ENCODE measurements at regions not wholly inside any gene's neighbourhood (a gene's known extent, or its start where the extent isn't known, plus 50 kb on each side); places are given as distances from the start of the nearest gene placed in this dataset.

DNA sequence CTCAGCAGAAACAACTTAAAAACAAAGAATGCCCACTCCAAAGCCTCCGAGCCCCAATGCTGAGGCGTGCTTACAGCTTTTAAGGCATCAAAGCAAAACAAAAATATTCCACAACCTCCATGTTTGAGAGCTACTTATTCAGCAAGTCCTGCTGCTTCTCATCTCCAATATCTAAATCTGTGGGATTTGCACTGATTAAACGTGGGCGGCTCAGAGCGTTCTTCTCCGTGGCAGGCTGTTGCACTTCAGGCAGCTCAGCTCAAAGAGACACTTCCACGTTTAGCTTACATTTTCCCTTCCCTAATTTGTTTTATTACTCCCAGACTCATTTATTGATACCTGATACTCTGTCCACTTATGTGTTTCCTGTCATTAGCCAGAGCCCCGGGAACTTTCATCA lies 282.6 kb upstream of the MCTP2 start:
- TF ChIP-seq EP300 (IDR thresholded peaks at IDR 0.05), result no peak
- TF ChIP-seq POLR2A (IDR thresholded peaks at IDR 0.05), result no peak
- H3K4me3 ChIP-seq, result no peak overlapping the region
- no peaks in the 10 kb centered on the region for H3K9me3 ChIP-seq
- no peaks in the 10 kb centered on the region for H3K36me3 ChIP-seq
- no peak overlapping the region for H3K27ac ChIP-seq
- WGBS, 2 donors, result 46 to 47% methylated on average over 8 of the region's 8 CpGs
- DNase-seq (ENCODE audit: low spot score in 2 of 2), result no peak
- H3K27me3 ChIP-seq, result no peaks in the 10 kb centered on the region
- peaks cover 0 to 6% (median 0%) of the 10 kb centered on the region in 4 donors for H3K4me1 ChIP-seq

DNA sequence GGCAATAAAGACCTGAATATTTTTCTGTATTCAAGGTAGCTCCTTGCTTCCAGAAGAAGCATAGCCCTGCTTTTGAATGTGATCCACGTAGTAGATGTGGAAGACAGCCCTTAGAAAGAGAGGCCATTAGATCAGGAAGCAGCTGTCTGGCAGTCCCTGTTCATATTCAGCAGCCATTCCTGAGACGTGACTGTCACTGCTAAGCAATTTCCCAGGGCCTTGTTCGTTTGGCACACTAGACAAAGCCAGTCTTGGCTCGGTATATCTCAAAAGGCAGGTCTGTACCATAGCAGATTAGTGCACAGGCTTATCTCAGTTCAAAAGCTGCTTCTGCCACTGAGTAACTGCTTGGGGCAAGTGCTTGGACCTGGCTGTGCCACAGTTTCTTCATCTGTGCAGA lies 287.8 kb upstream of the MCTP2 start:
- 48 to 55% methylated on average over 4 of the region's 4 CpGs for WGBS, 2 donors
- Histone ChIP-seq H3K4me1 (no peaks in the 10 kb centered on the region), H3K9me3 (no peaks in the 10 kb centered on the region), H3K27me3 (no peaks in the 10 kb centered on the region), H3K36me3 (no peaks in the 10 kb centered on the region), H3K4me3 (no peak overlapping the region), H3K27ac (no peak overlapping the region)
- no peak for DNase-seq (ENCODE audit: low spot score in 2 of 2)
- TF ChIP-seq, protein P1, sequence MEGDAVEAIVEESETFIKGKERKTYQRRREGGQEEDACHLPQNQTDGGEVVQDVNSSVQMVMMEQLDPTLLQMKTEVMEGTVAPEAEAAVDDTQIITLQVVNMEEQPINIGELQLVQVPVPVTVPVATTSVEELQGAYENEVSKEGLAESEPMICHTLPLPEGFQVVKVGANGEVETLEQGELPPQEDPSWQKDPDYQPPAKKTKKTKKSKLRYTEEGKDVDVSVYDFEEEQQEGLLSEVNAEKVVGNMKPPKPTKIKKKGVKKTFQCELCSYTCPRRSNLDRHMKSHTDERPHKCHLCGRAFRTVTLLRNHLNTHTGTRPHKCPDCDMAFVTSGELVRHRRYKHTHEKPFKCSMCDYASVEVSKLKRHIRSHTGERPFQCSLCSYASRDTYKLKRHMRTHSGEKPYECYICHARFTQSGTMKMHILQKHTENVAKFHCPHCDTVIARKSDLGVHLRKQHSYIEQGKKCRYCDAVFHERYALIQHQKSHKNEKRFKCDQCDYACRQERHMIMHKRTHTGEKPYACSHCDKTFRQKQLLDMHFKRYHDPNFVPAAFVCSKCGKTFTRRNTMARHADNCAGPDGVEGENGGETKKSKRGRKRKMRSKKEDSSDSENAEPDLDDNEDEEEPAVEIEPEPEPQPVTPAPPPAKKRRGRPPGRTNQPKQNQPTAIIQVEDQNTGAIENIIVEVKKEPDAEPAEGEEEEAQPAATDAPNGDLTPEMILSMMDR (IDR thresholded peaks at IDR 0.05), result no peak
- TF ChIP-seq EP300 (IDR thresholded peaks at IDR 0.05), result no peak
- TF ChIP-seq POLR2A (IDR thresholded peaks at IDR 0.05), result no peak

DNA sequence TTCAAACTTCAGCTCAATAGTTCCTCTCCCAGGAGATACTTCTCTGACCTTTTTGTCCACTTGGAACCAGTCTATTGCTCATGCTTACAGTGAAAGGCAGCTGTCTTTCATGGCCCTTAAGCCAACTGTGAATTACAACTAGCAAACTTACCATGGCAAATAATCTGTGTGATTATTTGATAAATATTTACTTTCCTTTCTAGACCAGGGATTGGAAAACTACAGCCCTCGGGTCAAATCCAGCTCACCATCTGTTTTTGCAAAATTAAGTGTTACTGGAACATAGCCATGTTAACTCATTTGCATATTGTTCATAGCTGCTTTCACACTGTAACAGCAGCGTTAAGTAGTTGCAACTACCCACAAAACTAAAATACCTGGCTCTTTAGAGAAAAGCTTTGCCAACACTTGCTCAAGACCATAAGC lies 289.1 kb upstream of the MCTP2 start:
- H3K27me3 ChIP-seq, result no peaks in the 10 kb centered on the region
- no peak overlapping the region for H3K4me3 ChIP-seq
- no peak for DNase-seq (ENCODE audit: low spot score in 2 of 2)
- no peaks in the 10 kb centered on the region for H3K9me3 ChIP-seq
- TF ChIP-seq, protein P1 (IDR thresholded peaks at IDR 0.05), result no peak
- TF ChIP-seq EP300 (IDR thresholded peaks at IDR 0.05) (no peak), POLR2A (IDR thresholded peaks at IDR 0.05) (no peak)
- H3K36me3 ChIP-seq, result no peaks in the 10 kb centered on the region
- H3K27ac ChIP-seq, result no peak overlapping the region
- no peaks in the 10 kb centered on the region for H3K4me1 ChIP-seq
- 50 to 52% methylated on average over 2 of the region's 2 CpGs for WGBS, 2 donors

DNA sequence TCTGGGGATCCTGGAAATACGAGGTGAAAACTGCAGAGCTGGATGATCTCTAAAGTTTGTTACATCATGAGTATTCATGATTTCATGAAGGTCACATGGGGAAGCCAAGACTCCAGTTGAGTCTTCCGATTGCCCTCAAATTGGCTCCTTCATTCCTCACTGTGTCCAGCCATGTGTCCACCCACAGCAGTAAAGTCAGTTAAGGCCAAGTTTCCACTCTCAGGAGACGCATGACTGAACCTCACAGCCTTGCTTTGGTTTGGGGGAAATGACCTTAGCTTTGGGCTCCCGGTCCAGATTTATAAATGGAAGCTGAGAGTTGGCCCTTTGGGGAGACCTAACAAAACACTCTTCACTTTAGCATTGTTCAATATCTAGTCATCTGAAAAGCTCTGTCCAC lies 289.7 kb upstream of the MCTP2 start:
- no peaks in the 10 kb centered on the region for H3K36me3 ChIP-seq
- DNase-seq (ENCODE audit: low spot score in 2 of 2), result no peak
- no peaks in the 10 kb centered on the region for H3K4me1 ChIP-seq
- H3K9me3 ChIP-seq, result no peaks in the 10 kb centered on the region
- H3K4me3 ChIP-seq, result no peak overlapping the region
- WGBS, 2 donors, result 75 to 79% methylated on average over 4 of the region's 4 CpGs
- TF ChIP-seq, protein P1 (IDR thresholded peaks at IDR 0.05), result no peak
- H3K27me3 ChIP-seq, result no peaks in the 10 kb centered on the region
- no peak overlapping the region for H3K27ac ChIP-seq

DNA sequence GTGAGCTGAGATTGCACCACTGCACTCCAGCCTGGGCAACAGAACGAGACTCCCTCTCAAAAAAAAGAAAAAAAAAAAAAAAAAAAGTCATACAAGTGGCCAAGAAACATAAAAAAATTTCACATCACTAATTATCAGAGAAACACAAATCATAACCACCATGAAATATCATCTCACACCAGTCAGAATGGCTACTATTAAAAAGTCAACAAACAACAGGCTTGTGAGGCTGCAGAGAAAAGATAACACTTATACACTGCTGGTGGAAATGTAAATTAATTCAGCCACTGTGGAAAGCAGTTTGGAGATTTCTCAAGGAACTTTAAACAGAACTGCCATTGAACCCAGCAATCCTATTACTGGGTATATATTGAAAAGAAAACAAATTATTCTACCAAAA lies 291.1 kb upstream of the MCTP2 start:
- no peaks in the 10 kb centered on the region for H3K9me3 ChIP-seq
- no peak overlapping the region for H3K4me3 ChIP-seq
- H3K27ac ChIP-seq, result no peak overlapping the region
- DNase-seq (ENCODE audit: low spot score in 2 of 2), result no peak
- H3K27me3 ChIP-seq, result no peaks in the 10 kb centered on the region
- H3K36me3 ChIP-seq, result no peaks in the 10 kb centered on the region
- no peaks in the 10 kb centered on the region for H3K4me1 ChIP-seq
- TF ChIP-seq POLR2A (IDR thresholded peaks at IDR 0.05) (no peak), EP300 (IDR thresholded peaks at IDR 0.05) (no peak)
- TF ChIP-seq, protein P1 (IDR thresholded peaks at IDR 0.05), result no peak
- 79 to 92% methylated on average over 1 of the region's 1 CpG for WGBS, 2 donors

DNA sequence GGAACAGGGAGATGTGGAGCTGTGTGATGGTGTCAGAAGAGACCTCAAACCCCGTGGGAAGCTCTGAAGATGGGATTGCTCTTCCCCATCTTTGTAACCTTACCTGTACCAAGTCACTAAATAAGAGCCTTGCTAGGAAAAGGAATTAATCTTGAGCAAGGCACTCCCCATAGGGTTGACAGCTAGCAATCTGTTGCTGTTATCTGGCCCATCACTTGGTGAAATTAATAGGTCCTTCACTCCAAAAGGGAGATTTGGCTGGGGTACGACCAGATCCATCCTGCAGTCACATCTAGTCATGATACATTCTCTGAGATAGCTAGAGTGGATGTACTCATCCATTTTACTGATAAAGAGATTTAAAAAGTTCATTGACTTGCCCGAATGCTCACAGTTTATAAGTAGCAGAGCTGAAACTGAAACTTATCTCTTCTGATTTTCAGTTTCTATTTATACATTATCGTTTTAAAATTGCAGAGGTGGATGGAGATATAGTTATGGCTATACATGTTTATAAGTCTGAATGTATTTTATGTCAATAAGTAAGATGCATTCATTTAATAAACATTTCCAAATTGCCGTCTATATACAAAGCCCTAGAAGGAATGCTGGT lies 299.1 kb upstream of the MCTP2 start:
- Histone ChIP-seq H3K4me3 (no peak overlapping the region), H3K36me3 (no peaks in the 10 kb centered on the region), H3K9me3 (no peaks in the 10 kb centered on the region), H3K27ac (no peak overlapping the region), H3K4me1 (peaks cover 0 to 4% (median 0%) of the 10 kb centered on the region in 4 donors), H3K27me3 (no peaks in the 10 kb centered on the region)
- 90 to 91% methylated on average over 5 of the region's 5 CpGs for WGBS, 2 donors
- DNase-seq (ENCODE audit: low spot score in 2 of 2), result no peak
- TF ChIP-seq EP300 (IDR thresholded peaks at IDR 0.05), result no peak
- TF ChIP-seq POLR2A (IDR thresholded peaks at IDR 0.05), result no peak
- TF ChIP-seq, protein P1 (IDR thresholded peaks at IDR 0.05), result no peak

All from tibial nerve (tissue), 4 donors.